SK-N-SH (cell line): ENCODE measurements at regions not wholly inside any gene's neighbourhood (a gene's known extent, or its start where the extent isn't known, plus 50 kb on each side); places are given as distances from the start of the nearest gene placed in this dataset.

Source experiments
- CTCF ChIA-PET: fragments of 300-600, 350-600 bp; formaldehyde crosslinking; extraction: SDS; loops from one replicate; lab custom pipeline; 2021; lab: Yijun Ruan, JAX
- POLR2A ChIA-PET: fragments of 350-600 bp; sonication (Branson Sonifier 250); formaldehyde crosslinking; extraction: SDS; loops from one replicate; lab custom pipeline; 2020; ENCODE audit warnings: antibody characterized with exemption, inconsistent platforms; lab: Yijun Ruan, JAX
- DNase-seq: peaks from one replicate; pipeline ENCODE4 v3.0.0; 2012
- H2AFZ ChIP-seq: fragments of 200-600 bp; sonication (generic); 2 replicates; pipeline ENCODE4 v1.8.1; 2016; ENCODE audit warnings: antibody characterized with exemption, mild to moderate bottlenecking, low read depth
- H3F3A ChIP-seq: fragments of 200-600 bp; sonication (generic); replicated peaks from 2 replicates; pipeline ENCODE3; 2016; ENCODE audit warnings: antibody characterized with exemption, mild to moderate bottlenecking; ENCODE audit not compliant: insufficient read depth
- H3K27ac ChIP-seq, 2 experiments: fragments of 200-500 bp in 1 of 2; fragments of 200-600 bp in 1 of 2; sonication (Bioruptor generic) in 1 of 2; sonication (generic), shearing (Covaris generic) in 1 of 2; 2 replicates each; pipeline versions ENCODE4 v1.5.1 to v1.6.1; 2014 to 2016; ENCODE audit warnings: low read depth in 2 of 2, inconsistent platforms in 1 of 2, low read length in 1 of 2, mild to moderate bottlenecking in 1 of 2, mixed read lengths in 1 of 2
- H3K27me3 ChIP-seq: fragments of 200-600 bp; sonication (generic), shearing (Covaris generic); 2 replicates; pipeline ENCODE4 v1.6.1; 2016; ENCODE audit warnings: mixed run types; ENCODE audit not compliant: insufficient read depth
- H3K36me3 ChIP-seq, 2 experiments: fragments of 200-500 bp in 1 of 2; fragments of 200-600 bp in 1 of 2; sonication (Bioruptor generic) in 1 of 2; sonication (generic) in 1 of 2; replicated peaks in 1 of 2; 2 replicates each; pipeline versions ENCODE3 to v1.5.1; 2014 to 2016; ENCODE audit warnings: low read length in 1 of 2, mild to moderate bottlenecking in 1 of 2; ENCODE audit not compliant: insufficient read depth in 2 of 2, control insufficient read depth in 1 of 2
- H3K4me1 ChIP-seq, 2 experiments: fragments of 200-500 bp in 1 of 2; fragments of 200-600 bp in 1 of 2; sonication (Bioruptor generic) in 1 of 2; sonication (generic), shearing (Covaris generic) in 1 of 2; 2 replicates each; pipeline versions ENCODE4 v1.5.1 to v1.6.1; 2014 to 2016; ENCODE audit warnings: low read depth in 1 of 2, low read length in 1 of 2, mixed run types in 1 of 2; ENCODE audit not compliant: insufficient read depth in 2 of 2, control insufficient read depth in 1 of 2
- H3K4me2 ChIP-seq: fragments of 200-600 bp; sonication (generic), shearing (Covaris generic); 2 replicates; pipeline ENCODE4 v1.6.1; 2017; ENCODE audit warnings: mixed run types
- H3K4me3 ChIP-seq, 2 experiments: fragments of 200-500 bp in 1 of 2; fragments of 200-600 bp in 1 of 2; sonication (Bioruptor generic) in 1 of 2; sonication (generic), shearing (Covaris generic) in 1 of 2; 2 replicates each; pipeline versions ENCODE4 v1.5.1 to v1.8.1; 2014 to 2016; ENCODE audit warnings: low read depth in 2 of 2, inconsistent platforms in 1 of 2, low read length in 1 of 2, mild to moderate bottlenecking in 1 of 2, mixed read lengths in 1 of 2, moderate library complexity in 1 of 2
- H3K79me2 ChIP-seq: fragments of 200-600 bp; sonication (generic); 2 replicates; pipeline ENCODE4 v1.8.1; 2017; ENCODE audit warnings: mild to moderate bottlenecking; ENCODE audit not compliant: insufficient read depth
- H3K9ac ChIP-seq: fragments of 200-600 bp; sonication (generic); 2 replicates; pipeline ENCODE4 v1.6.1; 2017; ENCODE audit warnings: mixed run types
- H3K9me2 ChIP-seq: fragments of 200-600 bp; sonication (generic); 2 replicates; pipeline ENCODE4 v1.6.1; 2017; ENCODE audit warnings: mixed run types
- H3K9me3 ChIP-seq: fragments of 200-600 bp; sonication (generic); 2 replicates; pipeline ENCODE4 v1.6.1; 2017; ENCODE audit warnings: mixed run types, mild to moderate bottlenecking, moderate library complexity
- H4K20me1 ChIP-seq: fragments of 200-600 bp; sonication (generic); 2 replicates; pipeline ENCODE4 v1.6.1; 2017; ENCODE audit warnings: mild to moderate bottlenecking, mixed run types; ENCODE audit not compliant: insufficient read depth
- ELF1 ChIP-seq: IDR thresholded peaks from 2 replicates; pipeline ENCODE4 v1.4.0; 2012
- EP300 ChIP-seq, 2 experiments: IDR thresholded peaks; 2 replicates each; pipeline versions ENCODE4 v1.4.0 to v1.6.1; 2012; ENCODE audit warnings: borderline replicate concordance in 1 of 2, low read depth in 1 of 2, low read length in 1 of 2
- FOSL2 ChIP-seq: IDR thresholded peaks from 2 replicates; pipeline ENCODE4 v1.4.0; 2012; ENCODE audit warnings: low read depth, mild to moderate bottlenecking, moderate library complexity, borderline replicate concordance
- FOXM1 ChIP-seq: IDR thresholded peaks from 2 replicates; pipeline ENCODE4 v1.4.0; 2012; ENCODE audit warnings: low read depth, mild to moderate bottlenecking
- MAX ChIP-seq: IDR thresholded peaks from 2 replicates; pipeline ENCODE4 v1.4.0; 2012; ENCODE audit warnings: low read depth
- NFIC ChIP-seq: IDR thresholded peaks from 2 replicates; pipeline ENCODE4 v1.4.0; 2012; ENCODE audit warnings: borderline replicate concordance
- PBX3 ChIP-seq: IDR thresholded peaks from 2 replicates; pipeline ENCODE4; 2012
- RAD21 ChIP-seq: IDR thresholded peaks from 2 replicates; pipeline ENCODE4 v1.6.1; 2012; ENCODE audit warnings: mild to moderate bottlenecking, low read length
- RXRA ChIP-seq: IDR thresholded peaks from 2 replicates; pipeline ENCODE4 v1.4.0; 2012; ENCODE audit warnings: low read depth, mild to moderate bottlenecking, borderline replicate concordance
- USF1 ChIP-seq: IDR thresholded peaks from 2 replicates; pipeline ENCODE4 v1.4.0; 2012; ENCODE audit warnings: low read depth, borderline replicate concordance
- ZBTB33 ChIP-seq: IDR thresholded peaks from 2 replicates; pipeline ENCODE4 v1.4.0; 2012; ENCODE audit warnings: low read depth, borderline replicate concordance
- WGBS: methylation state at CpG from one replicate; pipeline ENCODE4 v1.1.6; 2017; ENCODE audit warnings: low lambda C conversion rate; 5-methylcytosine and 5-hydroxymethylcytosine counted together
- TF ChIP-seq, protein P1 (sequence below): fragments of 150-350 bp; IDR thresholded peaks from 2 replicates; pipeline ENCODE4 v1.6.1; 2017; ENCODE audit warnings: antibody characterized with exemption, low read length, low read depth, borderline replicate concordance
- TF ChIP-seq, protein P2 (sequence below): IDR thresholded peaks from 2 replicates; pipeline ENCODE4 v1.6.1; 2012; ENCODE audit warnings: mild to moderate bottlenecking, low read depth, low read length, moderate library complexity

DNA sequence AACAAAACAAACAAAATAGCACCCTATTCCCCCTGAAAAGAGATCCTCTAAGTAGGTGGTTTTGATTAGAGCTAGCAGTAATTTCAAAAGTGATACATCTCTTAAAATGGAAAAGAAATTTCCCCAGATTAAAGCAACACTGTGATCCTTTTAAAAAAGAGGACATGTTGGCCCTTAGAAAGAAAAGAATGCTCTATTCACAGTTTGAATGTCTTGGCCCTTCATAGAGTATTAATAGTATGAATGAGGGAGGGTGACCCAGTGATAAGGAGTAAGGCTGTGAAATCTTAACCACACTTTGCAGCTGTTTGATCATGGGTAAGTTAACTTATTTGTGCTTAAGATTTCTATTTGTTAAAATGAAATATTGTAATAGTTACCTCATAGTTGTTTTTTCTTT is 467.7 kb upstream of the MEF2C start:
- POLR2A ChIA-PET, result no interaction called here
- H3K4me1 ChIP-seq, result no peaks in the 10 kb centered on the region; a peak in 1 of 4 replicates
- H3F3A ChIP-seq, result no peaks in the 10 kb centered on the region
- H3K9ac ChIP-seq, result no peak overlapping the region; the same call in 1 of the 2 replicates
- no peak overlapping the region for H3K4me3 ChIP-seq
- peak overlapping the region in 1 of 2 experiments; percentile 28; a peak in 2 of 4 replicates for H3K27ac ChIP-seq
- H4K20me1 ChIP-seq, result no peaks in the 10 kb centered on the region
- DNase-seq, result no peak
- H2AFZ ChIP-seq, result no peak overlapping the region
- CTCF ChIA-PET, result no interaction called here
- no peak for TF ChIP-seq RAD21
- no peak for TF ChIP-seq PBX3
- no peak for TF ChIP-seq ZBTB33
- TF ChIP-seq EP300 (IDR thresholded peaks at IDR 0.05; ENCODE audit: borderline replicate concordance in 1 of 2, low read depth in 1 of 2, low read length in 1 of 2), result no peak
- TF ChIP-seq, protein P1, sequence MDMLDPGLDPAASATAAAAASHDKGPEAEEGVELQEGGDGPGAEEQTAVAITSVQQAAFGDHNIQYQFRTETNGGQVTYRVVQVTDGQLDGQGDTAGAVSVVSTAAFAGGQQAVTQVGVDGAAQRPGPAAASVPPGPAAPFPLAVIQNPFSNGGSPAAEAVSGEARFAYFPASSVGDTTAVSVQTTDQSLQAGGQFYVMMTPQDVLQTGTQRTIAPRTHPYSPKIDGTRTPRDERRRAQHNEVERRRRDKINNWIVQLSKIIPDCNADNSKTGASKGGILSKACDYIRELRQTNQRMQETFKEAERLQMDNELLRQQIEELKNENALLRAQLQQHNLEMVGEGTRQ, result no peak
- no peak for TF ChIP-seq NFIC
- no peak for TF ChIP-seq FOSL2
- TF ChIP-seq ELF1, result no peak
- no peaks in the 10 kb centered on the region for H3K9me2 ChIP-seq
- no peak overlapping the region for H3K4me2 ChIP-seq
- H3K9me3 ChIP-seq, result no peaks in the 10 kb centered on the region
- no peaks in the 10 kb centered on the region for H3K27me3 ChIP-seq
- H3K79me2 ChIP-seq, result no peaks in the 10 kb centered on the region
- H3K36me3 ChIP-seq, result no peaks in the 10 kb centered on the region

DNA sequence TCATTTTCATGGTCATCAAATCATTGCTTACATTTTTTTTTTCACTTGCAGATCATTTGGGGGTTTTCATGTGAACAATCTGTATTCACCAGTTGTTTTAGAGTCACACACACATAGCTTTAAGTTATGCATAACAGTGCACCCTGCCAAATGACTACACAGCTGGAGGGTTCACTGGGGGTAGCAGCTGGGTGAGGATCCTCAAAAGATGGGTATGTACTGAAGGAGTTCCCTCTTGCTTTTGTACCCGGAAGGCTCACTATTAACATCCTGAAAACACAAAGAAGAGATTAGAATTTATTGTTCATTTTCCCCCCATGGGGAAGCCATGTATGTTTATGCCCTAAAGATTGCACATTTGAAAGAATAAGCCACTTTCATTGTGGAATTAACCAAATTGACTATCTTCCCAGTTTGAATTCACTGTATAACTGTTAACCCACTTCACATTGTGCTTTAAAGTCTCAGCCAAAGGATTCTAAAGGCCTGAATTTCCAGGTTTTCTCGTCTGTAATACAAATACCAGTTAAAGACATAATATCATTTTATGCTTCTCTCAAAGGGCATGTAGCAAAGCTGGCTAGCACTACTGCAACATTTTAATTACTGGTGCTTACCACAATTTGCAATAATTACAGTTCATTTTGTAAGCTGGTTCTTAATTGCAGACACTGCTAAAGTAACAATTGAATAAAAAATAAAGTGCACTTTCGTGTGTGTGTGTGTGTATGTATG is 466.4 kb upstream of the MEF2C start:
- Histone ChIP-seq H4K20me1 (no peaks in the 10 kb centered on the region), H3K9ac (no peak overlapping the region), H3K4me1 (no peaks in the 10 kb centered on the region; a peak in 1 of 4 replicates), H3K79me2 (no peaks in the 10 kb centered on the region), H3K36me3 (no peaks in the 10 kb centered on the region), H3K9me2 (no peaks in the 10 kb centered on the region), H3F3A (no peaks in the 10 kb centered on the region), H3K4me2 (no peak overlapping the region), H2AFZ (no peak overlapping the region), H3K27me3 (no peaks in the 10 kb centered on the region), H3K4me3 (no peak overlapping the region), H3K27ac (no peak overlapping the region), H3K9me3 (no peaks in the 10 kb centered on the region)
- CTCF ChIA-PET, result interaction anchor here (0.6 to 0.7 kb wide), 2 partner anchors 25 to 854 kb away, joined by 3 read pairs; no protein-coding TSS in a partner anchor
- POLR2A ChIA-PET, result no interaction called here
- WGBS, result 56% methylated on average over 3 of the region's 3 CpGs
- no peak for DNase-seq
- TF ChIP-seq FOXM1 (no peak), USF1 (no peak), MAX (no peak), RXRA (no peak), ZBTB33 (no peak)
- TF ChIP-seq, protein P2, sequence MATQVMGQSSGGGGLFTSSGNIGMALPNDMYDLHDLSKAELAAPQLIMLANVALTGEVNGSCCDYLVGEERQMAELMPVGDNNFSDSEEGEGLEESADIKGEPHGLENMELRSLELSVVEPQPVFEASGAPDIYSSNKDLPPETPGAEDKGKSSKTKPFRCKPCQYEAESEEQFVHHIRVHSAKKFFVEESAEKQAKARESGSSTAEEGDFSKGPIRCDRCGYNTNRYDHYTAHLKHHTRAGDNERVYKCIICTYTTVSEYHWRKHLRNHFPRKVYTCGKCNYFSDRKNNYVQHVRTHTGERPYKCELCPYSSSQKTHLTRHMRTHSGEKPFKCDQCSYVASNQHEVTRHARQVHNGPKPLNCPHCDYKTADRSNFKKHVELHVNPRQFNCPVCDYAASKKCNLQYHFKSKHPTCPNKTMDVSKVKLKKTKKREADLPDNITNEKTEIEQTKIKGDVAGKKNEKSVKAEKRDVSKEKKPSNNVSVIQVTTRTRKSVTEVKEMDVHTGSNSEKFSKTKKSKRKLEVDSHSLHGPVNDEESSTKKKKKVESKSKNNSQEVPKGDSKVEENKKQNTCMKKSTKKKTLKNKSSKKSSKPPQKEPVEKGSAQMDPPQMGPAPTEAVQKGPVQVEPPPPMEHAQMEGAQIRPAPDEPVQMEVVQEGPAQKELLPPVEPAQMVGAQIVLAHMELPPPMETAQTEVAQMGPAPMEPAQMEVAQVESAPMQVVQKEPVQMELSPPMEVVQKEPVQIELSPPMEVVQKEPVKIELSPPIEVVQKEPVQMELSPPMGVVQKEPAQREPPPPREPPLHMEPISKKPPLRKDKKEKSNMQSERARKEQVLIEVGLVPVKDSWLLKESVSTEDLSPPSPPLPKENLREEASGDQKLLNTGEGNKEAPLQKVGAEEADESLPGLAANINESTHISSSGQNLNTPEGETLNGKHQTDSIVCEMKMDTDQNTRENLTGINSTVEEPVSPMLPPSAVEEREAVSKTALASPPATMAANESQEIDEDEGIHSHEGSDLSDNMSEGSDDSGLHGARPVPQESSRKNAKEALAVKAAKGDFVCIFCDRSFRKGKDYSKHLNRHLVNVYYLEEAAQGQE, result no peak
